Lower leg skin (tissue), 4 donors: ENCODE measurements at regions not wholly inside any gene's neighbourhood (a gene's known extent, or its start where the extent isn't known, plus 50 kb on each side); places are given as distances from the start of the nearest gene placed in this dataset.

Experiments
- DNase-seq, 2 donors: peaks; one replicate each; pipeline ENCODE4 v3.0.0-alpha.2; 2019; ENCODE audit warnings: low spot score in 2 of 2
- H3K4me3 ChIP-seq: fragments of 200-600 bp; sonication (generic); 2 replicates; pipeline ENCODE4 v1.5.1; 2017; ENCODE audit warnings: mild to moderate bottlenecking, low read depth; ENCODE audit not compliant: poor library complexity, severe bottlenecking
- POLR2A ChIP-seq, 2 donors: fragments of 450-650 bp; IDR thresholded peaks; one replicate each; pipeline ENCODE4 v1.6.1; 2016 to 2017; ENCODE audit warnings: antibody characterized with exemption in 2 of 2, mild to moderate bottlenecking in 1 of 2, moderate library complexity in 1 of 2
- WGBS, 2 donors: methylation state at CpG; one replicate each; pipeline ENCODE4 v1.1.5; 2018; 5-methylcytosine and 5-hydroxymethylcytosine counted together
- intact Hi-C: fragments of 100-400 bp; cut with DNase I; formaldehyde crosslinking; loops from one replicate; pipeline ENCODE4 v1.15.0; 2023; ENCODE audit warnings: low total_unique reads
- TF ChIP-seq, protein P1 (sequence below), 3 donors: fragments of 450-650 bp; IDR thresholded peaks; one replicate each; pipeline ENCODE4 v1.5.1; 2016; ENCODE audit warnings: antibody characterized with exemption in 3 of 3, mild to moderate bottlenecking in 3 of 3, moderate library complexity in 2 of 3

DNA sequence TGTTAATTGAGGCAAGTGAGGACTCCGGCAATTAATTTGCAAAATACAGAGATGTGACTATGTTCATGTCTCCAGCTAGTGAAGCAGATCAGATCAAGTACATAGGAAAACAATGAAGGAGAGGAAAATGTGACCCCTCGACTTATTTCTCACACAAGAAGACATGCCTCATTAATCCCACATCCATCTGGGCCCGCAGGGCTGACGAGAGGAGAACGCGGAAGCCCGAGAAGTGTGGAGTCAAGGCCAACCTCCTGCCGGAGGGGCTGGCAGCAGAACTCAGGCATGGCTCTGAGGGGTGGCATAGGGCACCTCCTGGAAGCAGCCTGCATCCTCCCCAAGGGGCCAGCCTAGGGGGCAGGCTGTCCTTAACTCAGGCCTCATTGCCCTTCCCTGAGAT is 54.4 kb downstream of the ZNF503 start:
- DNase-seq, result no peak
- intact Hi-C loops, result no loop called here
- H3K4me3 ChIP-seq, result no peak overlapping the region
- TF ChIP-seq POLR2A (IDR thresholded peaks at IDR 0.05), result no peak
- TF ChIP-seq, protein P1, sequence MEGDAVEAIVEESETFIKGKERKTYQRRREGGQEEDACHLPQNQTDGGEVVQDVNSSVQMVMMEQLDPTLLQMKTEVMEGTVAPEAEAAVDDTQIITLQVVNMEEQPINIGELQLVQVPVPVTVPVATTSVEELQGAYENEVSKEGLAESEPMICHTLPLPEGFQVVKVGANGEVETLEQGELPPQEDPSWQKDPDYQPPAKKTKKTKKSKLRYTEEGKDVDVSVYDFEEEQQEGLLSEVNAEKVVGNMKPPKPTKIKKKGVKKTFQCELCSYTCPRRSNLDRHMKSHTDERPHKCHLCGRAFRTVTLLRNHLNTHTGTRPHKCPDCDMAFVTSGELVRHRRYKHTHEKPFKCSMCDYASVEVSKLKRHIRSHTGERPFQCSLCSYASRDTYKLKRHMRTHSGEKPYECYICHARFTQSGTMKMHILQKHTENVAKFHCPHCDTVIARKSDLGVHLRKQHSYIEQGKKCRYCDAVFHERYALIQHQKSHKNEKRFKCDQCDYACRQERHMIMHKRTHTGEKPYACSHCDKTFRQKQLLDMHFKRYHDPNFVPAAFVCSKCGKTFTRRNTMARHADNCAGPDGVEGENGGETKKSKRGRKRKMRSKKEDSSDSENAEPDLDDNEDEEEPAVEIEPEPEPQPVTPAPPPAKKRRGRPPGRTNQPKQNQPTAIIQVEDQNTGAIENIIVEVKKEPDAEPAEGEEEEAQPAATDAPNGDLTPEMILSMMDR (IDR thresholded peaks at IDR 0.05), result no peak
- WGBS, 2 donors, result 72 to 75% methylated on average over 8 of the region's 8 CpGs

DNA sequence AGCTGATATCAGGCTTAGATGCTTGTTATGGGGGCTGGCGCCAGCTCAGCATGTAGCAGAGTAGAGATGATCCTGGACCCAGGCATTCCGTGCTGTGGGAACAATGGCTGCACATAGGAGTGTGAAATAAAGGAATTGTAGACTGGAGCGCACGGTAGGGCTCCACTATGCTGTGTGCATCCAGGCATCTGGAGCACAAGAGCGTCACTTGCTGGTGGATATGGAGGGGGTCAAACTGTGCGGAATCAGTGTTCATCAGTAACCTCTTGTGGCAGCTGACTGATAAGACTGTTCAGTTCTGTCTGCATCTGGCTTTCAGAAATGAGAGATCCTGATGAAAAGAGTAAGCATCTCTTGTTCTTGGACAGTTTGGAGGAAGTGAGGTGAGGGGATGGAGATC is 55.8 kb downstream of the ZNF503 start:
- intact Hi-C loops, result no loop called here
- DNase-seq, result no peak

DNA sequence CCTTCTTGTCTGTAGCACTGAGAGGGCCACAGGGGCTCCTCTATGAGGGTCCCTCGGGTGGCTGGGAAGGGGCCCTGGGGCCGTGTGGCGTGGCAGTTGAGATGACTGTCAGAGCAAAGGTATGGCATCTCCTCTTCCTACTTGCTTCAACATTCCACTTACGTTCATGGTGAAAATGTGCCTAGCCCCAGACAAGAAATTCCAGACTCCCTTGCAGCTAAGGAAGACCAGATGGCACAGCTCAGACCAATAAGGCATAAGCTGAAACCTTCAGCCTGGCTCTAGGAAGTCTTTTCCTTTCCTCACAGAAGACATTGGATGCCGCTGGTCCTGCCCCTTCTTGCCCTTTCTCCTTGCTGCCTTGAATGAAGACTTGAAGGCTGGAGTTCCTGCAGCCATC is 57.4 kb downstream of the ZNF503 start:
- intact Hi-C loops, result no loop called here
- DNase-seq, result no peak
- no peak for TF ChIP-seq POLR2A (IDR thresholded peaks at IDR 0.05)
- TF ChIP-seq, protein P1 (IDR thresholded peaks at IDR 0.05), result no peak
- no peak overlapping the region for H3K4me3 ChIP-seq
- WGBS, 2 donors, result 77 to 98% methylated on average over 5 of the region's 5 CpGs

More for the DNA sequence above, 55.8 kb downstream of the ZNF503 start:
- TF ChIP-seq, protein P1 (IDR thresholded peaks at IDR 0.05), result no peak
- no peak for TF ChIP-seq POLR2A (IDR thresholded peaks at IDR 0.05)
- WGBS, 2 donors, result 95% methylated on average over 6 of the region's 6 CpGs
- H3K4me3 ChIP-seq, result no peak overlapping the region

DNA sequence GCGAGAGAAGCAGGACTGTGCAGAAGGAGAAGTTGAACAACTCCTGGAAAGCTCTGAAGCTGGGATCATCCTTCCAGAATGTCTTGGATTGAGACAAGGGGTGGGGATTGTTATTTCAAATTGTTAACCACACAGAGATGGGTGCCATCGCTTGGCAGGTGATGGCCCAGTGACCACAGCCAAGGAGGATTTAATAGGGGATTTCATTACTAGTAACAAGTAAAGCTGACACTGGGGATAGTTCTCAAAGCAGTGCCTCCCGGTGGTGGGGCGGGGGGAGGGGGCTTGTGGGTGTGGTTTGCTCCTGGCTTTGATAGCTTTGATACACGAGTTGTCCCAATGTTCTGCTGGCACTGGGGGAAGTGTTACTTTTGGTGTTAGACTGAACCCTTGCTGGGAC is 59.2 kb downstream of the ZNF503 start:
- DNase-seq, result no peak
- TF ChIP-seq, protein P1 (IDR thresholded peaks at IDR 0.05), result no peak
- TF ChIP-seq POLR2A (IDR thresholded peaks at IDR 0.05), result no peak
- H3K4me3 ChIP-seq, result no peak overlapping the region
- intact Hi-C loops, result no loop called here
- 56 to 64% methylated on average over 5 of the region's 5 CpGs for WGBS, 2 donors

DNA sequence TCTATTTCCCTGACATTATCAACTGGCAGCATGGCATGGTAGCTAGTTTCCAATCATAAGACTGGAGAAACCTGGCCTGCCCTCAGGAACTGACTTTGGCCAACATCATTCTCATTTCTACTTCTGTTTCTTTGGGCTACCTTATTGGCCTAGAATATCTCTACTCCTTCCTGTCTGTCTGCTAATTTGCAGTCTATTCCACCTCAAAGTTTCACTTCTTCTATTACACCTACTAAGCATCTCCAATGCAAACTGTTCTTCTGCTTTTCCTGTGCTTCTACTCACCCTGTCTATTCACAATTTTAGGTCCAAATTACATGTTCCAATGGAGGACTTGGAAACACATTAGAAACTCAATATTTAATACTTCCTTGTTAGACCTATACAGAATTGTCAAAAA is 65.6 kb downstream of the ZNF503 start:
- no peak overlapping the region for H3K4me3 ChIP-seq
- TF ChIP-seq POLR2A (IDR thresholded peaks at IDR 0.05), result no peak
- TF ChIP-seq, protein P1 (IDR thresholded peaks at IDR 0.05), result no peak
- intact Hi-C loops, result no loop called here
- no peak for DNase-seq

DNA sequence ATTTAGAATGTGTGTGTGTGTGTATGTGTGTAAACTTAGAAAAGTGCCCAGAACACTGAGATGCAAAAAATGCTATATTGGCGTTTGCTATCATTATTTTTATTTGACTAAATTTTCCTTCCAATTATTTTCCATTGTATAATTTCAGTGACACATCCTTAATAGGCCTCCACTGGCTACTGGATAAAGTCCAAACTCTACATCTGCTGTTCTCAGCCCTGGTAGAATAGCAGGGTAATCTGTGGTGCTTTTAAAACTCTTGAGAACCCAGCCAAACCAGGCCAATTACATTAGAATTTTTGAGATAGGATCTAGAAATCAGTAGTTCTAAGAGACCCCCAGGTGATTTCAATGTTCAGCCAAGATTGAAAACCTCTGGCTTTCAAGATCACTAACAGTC is 66.4 kb downstream of the ZNF503 start:
- no peak for DNase-seq
- intact Hi-C loops, result no loop called here
- no peak for TF ChIP-seq POLR2A (IDR thresholded peaks at IDR 0.05)
- TF ChIP-seq, protein P1 (IDR thresholded peaks at IDR 0.05), result no peak
- 43 to 53% methylated on average over 1 of the region's 1 CpG for WGBS, 2 donors
- H3K4me3 ChIP-seq, result no peak overlapping the region
